ENCODE measurements at regions not wholly inside any gene's neighbourhood (a gene's known extent, or its start where the extent isn't known, plus 50 kb on each side); places are given as distances from the start of the nearest gene placed in this dataset.

- TF ChIP-seq TAF1 (IDR thresholded peaks at IDR 0.05; ENCODE audit: low read depth, low read length) (no peak), POLR2AphosphoS5 (IDR thresholded peaks at IDR 0.05; ENCODE audit: low read depth, low read length) (no peak), POLR2A (IDR thresholded peaks at IDR 0.05; ENCODE audit: low read depth, low read length) (no peak), PAX5 (IDR thresholded peaks at IDR 0.05; ENCODE audit: insufficient read depth, low read length, severe bottlenecking) (no peak), SPI1 (IDR thresholded peaks at IDR 0.05; ENCODE audit: low read depth, low read length) (no peak)
Measured at GRCh38 chr7:132061937-132062336, 505.5 kb upstream of the PODXL start.
